ENCODE measurements at regions not wholly inside any gene's neighbourhood (a gene's known extent, or its start where the extent isn't known, plus 50 kb on each side); places are given as distances from the start of the nearest gene placed in this dataset.

DNA sequence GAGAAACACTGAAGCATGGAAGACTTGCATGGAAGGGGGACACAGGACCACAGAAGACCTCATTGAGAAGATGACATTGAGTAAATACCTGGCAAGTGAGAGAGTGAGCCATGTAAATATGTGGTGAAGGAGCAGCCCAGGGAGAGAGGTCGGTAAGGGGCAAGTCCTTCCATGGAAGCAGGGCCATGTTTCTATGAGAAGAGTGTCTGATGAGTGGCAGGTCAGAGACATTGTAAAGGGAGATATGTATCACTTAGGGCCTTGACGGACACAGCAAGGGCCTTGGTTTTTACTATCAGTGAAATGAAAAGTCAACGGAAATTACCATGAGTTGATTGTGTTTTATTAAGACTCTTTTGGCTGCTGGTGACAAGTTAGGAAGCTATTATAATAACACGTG is 336.4 kb downstream of the PLK2 start:
- TF ChIP-seq, protein P1, sequence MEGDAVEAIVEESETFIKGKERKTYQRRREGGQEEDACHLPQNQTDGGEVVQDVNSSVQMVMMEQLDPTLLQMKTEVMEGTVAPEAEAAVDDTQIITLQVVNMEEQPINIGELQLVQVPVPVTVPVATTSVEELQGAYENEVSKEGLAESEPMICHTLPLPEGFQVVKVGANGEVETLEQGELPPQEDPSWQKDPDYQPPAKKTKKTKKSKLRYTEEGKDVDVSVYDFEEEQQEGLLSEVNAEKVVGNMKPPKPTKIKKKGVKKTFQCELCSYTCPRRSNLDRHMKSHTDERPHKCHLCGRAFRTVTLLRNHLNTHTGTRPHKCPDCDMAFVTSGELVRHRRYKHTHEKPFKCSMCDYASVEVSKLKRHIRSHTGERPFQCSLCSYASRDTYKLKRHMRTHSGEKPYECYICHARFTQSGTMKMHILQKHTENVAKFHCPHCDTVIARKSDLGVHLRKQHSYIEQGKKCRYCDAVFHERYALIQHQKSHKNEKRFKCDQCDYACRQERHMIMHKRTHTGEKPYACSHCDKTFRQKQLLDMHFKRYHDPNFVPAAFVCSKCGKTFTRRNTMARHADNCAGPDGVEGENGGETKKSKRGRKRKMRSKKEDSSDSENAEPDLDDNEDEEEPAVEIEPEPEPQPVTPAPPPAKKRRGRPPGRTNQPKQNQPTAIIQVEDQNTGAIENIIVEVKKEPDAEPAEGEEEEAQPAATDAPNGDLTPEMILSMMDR (IDR thresholded peaks at IDR 0.05; ENCODE audit: poor library complexity), result no peak
- no peak for TF ChIP-seq EZH2 (IDR thresholded peaks at IDR 0.05; ENCODE audit: borderline replicate concordance)
- no peak for TF ChIP-seq EZH2phosphoT487 (IDR thresholded peaks at IDR 0.05; ENCODE audit: low read depth, severe bottlenecking, unreplicated experiment)

Data from hepatocyte (in vitro differentiated cells).